Pons (tissue), 1 donor: ENCODE measurements at regions not wholly inside any gene's neighbourhood (a gene's known extent, or its start where the extent isn't known, plus 50 kb on each side); places are given as distances from the start of the nearest gene placed in this dataset.

ENCODE experiments used
- DNase-seq: peaks from one replicate; pipeline ENCODE4 v3.0.0-alpha.2; 2016; ENCODE audit warnings: low spot score

DNA sequence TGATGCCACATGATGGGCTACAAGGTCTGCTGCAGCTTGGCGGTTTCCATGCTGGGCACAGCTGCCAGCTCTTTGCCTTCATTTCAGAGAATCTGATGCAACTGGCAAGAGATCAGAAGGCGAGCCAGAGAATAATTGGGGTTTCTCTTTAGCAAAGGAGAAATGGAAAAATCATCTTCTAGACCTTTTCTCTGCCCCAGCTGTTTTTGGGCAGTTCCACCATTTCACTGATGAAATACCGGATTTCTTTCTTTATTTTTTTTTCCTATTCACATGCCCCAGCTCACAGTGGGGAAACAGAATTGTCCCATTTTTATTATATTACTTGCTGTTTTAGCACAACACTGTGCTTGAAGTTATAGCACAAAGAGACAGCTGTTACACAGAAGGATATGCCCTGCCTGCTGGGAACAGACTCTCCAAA is 439.3 kb upstream of the GOT2 start:
- DNase-seq: peak; percentile 14

DNA sequence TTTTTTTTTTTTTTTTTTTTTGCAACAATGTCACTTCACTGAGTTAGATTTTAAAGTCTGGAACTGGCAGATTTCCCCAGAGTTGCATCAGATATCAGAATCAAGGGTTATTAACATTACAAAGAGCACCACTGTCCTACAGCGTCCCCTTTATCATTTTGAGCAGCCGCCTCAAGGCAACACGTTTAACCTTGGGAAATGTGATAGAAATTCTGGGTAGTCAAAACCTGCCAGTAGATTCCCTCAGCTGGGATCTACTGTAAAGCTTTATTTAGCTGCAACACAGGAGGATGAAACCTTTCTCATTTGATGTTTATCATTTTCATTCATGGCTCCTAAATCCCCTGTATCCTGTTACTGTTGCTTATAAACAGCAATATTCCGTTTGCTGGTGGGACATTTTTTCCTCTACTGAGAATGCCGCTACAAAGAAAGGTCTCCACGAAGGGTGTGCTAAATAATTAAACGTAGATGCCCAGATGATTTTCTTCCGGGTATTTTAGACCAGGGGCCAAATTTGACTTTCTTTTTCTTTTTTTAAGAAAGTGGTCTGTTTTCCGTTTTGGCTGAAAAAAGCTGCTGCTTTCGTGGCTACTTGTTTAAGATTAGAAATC is 436.1 kb upstream of the GOT2 start:
- DNase-seq: no peak

GRCh38 chr16:59169168-59169567 is 435.1 kb upstream of the GOT2 start:
- no peak for DNase-seq

DNA sequence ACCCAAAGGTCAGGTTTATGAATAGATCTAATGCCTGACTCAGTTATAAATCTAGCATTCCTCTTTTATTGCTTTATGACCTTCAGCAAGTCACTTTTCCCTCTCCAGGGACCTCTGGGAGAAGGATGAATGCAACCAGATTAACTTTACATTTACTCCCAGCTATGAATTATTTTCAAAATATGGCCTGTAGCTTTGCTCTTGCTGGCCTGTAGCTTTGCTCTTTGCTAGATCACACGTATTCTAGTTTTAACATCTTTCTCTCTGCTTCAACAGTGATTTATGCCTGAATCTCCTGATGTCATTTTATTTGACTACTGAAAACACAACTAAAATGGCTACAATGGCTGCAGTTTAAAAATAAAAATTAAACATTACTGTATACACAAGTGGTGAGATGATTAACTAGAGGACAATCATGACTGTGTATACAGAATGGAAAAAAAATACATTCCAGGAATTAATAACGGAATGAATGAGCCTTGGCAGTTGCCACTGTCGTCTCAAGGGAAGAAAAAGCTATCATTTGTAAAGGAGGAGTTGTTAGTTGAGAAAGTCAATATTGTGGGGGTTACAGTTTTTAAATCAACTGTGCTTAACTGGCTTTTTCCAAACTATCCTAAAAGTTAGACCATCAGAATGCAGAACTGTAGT is 434.5 kb upstream of the GOT2 start:
- no peak for DNase-seq

DNA sequence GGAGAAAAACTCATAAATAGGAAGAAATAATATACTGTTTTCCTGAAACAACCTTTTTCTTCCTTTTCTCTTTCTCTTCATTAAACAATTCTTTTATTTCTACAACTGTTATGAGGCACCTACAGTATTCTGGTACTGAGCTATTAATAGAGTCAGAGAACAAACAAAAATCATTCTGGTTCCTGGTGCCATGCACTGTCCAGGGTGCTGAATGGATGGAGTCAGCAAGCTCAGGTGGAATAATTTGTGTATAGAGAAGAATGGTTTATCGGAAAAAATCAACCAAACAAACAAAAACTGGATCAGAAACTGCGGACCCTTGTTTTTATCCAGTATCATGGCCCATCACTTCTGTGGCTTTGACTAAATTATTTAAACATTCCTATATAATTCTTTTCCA is 430.3 kb upstream of the GOT2 start:
- no peak for DNase-seq

- no peak for DNase-seq
Measured at GRCh38 chr16:59163371-59164055, 429.4 kb upstream of the GOT2 start.

- no peak for DNase-seq
Measured at GRCh38 chr16:59161679-59162078, 427.6 kb upstream of the GOT2 start.

DNA sequence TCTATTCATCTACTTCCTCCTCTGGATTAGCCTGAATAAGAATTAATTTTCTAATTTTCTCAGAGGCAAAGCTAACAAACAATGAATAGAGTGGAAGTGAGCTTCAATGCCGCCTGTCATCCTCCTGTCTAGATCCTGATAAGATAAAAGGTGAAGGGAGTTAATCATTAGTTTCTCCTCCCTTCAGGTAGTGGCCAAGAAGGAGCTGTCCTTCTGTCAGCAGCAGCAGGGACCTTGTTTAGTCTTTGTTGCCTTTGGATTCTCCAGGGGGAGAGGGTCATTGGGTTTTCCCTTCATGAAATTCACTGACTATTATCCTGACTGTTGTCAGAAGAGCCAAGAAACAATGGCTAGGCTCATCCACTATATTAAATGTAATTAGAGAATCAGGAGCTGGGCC is 420.2 kb upstream of the GOT2 start:
- no peak for DNase-seq

GRCh38 chr16:59148769-59149155 is 414.6 kb upstream of the GOT2 start:
- DNase-seq: no peak

DNA sequence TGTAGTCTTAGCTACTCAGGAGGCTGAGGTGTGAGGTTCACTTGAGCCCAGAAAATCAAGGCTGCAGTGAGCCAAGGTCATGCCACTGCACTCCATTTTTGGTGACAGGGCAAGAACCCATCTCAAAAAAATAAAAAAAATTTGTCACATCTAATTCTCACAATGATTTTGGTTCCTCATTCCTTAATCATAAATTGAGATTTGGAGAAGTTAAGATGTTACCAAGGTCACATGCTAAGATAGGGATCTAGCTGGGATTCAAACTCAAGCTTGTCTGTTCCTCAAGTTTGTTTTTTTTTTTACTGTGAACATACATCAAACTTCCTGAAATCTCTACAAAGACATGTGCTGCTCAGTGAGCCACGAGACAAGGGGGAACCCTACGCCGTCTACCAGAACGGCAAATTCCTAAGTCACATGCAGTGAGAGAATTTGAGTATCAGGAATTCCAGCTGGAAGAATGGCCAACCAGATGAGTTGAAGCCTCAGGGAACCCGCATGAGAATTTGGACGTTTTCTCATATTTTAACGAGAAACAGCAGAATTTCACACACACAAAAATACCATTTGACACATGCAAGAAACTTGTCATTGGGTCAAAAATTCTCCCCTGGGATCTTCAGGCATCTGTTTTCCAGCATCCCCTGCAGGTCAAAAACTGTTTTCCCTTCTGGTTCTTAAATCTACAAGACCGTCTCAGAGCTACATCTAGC is 414.1 kb upstream of the GOT2 start:
- DNase-seq: peak; percentile 6

DNA sequence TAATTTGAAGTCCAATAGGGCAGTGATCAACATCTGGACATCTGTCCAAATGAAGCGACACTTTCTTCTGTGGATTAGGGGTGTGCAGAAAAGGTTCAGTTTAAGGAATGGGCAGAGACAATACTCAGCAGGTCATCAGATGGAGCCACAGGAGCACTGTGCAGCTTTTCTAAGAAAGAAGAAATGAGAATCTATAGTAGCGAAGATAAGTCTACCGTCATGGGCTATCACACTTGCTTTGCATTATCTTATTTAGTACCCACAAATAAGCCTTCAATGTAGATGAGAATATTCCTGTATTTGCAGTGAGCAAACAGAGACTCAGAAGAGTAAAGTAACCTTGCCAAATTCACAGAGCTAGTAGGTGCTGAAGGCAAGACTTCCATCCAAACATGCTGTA is 412.0 kb upstream of the GOT2 start:
- DNase-seq: no peak

DNA sequence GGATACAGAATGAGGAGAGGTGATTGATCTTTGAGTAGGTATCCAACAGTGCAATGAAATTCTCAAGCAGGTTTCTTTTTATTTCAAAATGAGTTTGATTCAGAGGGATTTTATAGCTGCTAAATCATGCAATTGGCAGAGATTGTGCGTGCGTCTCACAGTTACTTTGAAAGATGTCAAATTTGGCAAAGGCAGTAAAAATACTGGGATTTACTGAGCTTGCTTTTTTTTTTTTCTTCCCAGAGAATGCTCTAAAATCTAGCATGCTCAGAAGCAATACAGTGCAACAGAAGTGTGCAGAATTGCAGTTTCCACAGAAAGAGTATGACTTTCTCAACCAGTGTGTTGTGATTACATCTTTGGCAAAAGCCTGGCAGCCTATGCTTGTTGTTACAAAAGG is 410.7 kb upstream of the GOT2 start:
- no peak for DNase-seq

- no peak for DNase-seq
Measured at GRCh38 chr16:59144326-59144725, 410.2 kb upstream of the GOT2 start.

GRCh38 chr16:59126486-59126885 is 392.4 kb upstream of the GOT2 start:
- no peak for DNase-seq

DNA sequence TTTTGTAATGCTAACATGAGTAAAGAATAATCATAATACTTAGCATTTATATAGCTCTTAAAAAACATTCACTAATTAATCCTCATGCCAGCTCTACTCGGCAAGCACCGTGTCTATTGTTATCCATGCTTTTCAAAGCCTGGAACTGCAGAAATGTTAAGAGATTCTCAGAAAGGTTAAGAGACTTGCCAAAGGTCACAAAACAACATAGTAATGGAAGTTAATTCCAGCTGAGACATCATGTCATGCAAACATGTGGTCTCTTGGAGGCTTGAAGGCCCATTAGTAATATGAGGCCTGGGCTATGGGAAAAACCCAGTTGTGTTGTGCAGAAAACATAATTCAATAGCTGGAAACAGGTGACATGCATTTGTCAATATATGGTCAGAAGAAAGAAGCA is 389.9 kb upstream of the GOT2 start:
- DNase-seq: no peak

- no peak for DNase-seq
Measured at GRCh38 chr16:59123479-59123878, 389.4 kb upstream of the GOT2 start.

DNA sequence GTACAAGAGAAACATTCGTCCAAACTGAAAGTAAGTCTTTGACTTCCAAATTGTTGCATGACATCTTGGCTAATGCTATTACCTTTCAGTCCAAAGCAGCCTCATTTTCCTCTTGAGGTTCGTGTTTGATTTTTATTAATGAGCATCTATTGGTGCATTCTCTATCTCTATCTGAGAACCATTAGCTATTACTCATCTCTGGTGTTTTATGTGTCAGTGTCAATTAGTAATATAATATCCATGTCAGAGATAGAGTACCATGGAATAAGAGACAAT is 388.1 kb upstream of the GOT2 start:
- no peak for DNase-seq

DNA sequence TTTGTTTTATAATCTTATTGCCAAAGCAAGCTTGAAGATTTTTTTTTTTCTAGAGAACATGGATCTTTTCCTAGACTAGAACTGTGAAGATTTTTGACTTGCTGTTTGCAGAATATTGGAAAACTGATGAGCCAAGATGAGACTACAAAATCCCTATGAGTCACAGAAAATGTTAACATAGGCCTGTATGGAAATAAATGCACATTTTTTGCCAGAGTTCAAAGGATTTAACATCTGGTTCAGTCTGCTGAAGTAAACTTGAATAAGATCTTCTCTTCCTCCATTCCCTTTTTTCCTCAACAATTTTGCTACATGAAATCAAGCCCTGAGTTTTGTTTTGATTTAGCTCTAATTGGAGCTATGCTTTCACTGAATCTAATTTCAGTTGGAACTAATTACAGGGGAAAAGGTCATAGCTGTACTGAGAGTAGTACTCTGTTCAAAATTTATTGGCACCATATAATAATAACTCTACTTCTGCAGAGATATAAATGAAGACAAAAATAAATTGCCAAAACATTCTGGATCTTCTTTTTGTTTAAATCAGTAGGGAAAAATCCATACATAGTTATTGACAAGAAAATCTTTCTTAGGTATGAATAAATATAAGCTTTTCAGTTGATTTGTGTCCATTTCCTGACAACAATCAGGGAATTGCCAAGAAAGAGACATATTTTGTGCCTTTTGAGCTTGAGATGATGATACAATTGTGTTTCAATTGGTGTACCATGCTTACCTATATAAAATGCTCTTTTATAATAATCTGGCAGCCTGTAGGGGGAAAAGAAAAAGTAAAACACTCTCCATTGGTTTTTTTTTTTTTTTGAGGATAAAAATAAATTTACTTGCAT is 387.5 kb upstream of the GOT2 start:
- no peak for DNase-seq

DNA sequence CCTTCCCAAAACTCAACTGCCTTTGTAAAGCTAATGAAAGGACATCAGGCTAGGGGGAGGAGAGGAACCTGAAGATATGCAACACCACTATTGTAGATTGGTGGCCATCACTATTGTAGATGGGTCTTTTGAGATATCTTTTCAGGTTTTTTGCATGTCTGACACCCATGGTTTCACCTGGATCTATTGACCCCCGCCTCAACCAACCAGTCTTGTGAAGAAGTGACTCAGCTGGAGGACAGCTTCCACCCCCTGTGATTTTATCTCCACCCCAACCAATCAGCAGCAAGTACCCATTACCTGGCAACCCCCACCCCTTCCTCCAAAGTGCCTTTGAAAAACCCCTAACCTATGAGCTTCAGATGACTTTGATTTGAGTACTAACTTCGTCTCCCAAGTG is 382.6 kb upstream of the GOT2 start:
- no peak for DNase-seq

DNA sequence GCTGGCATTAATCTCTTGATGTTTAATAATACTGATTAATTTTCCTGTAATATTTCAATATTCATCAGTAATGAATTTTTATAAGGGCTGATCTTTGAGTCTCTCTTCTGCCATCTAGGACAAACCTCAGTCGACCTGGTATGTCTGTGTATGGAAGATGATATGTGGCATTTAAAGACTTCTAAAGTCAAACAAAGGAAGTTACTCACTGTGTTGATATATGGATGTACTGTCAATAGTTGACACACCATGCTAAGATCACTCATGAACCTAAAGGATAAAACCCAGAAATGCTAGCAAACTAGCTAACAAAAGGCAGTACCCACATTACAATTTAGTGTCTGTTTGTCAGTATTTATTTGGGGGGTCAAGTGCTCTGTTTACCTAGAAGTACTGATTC is 380.7 kb upstream of the GOT2 start:
- DNase-seq: no peak

- DNase-seq: no peak
Measured at GRCh38 chr16:59113004-59113670, 379.0 kb upstream of the GOT2 start.

DNA sequence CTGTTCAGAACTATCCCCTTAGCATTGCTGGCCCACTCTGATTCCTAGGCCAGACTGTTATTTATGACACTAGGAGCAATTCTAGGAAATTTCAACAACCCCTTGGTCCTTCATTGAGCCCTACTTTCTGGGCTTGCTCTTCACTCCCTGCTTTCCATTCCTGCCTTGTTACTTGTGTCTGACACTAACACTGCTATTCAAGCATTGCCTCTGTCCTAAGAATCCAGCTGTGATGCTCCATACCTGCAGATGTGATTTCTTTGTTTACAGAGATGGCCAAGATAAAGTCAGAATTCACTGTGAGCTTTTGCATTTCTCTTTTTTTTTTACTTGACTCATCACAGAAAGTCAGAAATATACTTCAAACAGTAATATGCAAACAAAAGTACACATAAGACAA is 377.2 kb upstream of the GOT2 start:
- no peak for DNase-seq
